ENCODE measurements at regions not wholly inside any gene's neighbourhood (a gene's known extent, or its start where the extent isn't known, plus 50 kb on each side); places are given as distances from the start of the nearest gene placed in this dataset.

DNA sequence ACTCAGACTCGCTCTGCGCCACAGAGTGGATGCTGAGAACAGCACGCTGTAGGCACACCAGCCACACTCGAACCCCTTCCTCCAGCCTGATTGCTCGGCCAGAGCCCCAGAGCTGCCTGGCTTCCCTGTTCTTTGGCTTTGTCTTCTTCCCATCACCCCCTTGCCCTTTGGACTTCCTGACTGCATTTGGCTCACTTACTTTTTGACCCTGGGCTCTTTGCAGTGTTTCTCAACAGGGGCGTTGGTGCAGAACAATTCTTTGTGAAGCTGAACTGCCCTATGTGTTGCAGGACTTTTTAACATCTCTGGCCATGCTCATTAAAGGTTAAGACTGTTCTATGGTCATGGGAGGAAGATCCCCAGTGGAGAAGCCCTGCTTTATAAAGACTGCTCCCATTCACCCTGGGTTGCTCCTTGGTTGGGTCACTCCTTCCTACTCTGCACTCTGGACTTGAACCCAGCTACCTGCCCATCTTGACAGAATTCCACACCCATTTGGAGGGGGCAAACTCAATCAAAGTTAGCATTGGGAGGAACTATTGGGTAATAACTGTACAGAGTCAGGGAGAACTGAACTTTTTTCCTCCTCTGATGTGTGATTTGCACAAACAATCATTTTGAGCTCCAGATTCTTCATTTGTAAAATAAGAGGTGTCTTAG, 127.7 kb upstream of the PLEKHG7 start:
- no peak for DNase-seq

DNA sequence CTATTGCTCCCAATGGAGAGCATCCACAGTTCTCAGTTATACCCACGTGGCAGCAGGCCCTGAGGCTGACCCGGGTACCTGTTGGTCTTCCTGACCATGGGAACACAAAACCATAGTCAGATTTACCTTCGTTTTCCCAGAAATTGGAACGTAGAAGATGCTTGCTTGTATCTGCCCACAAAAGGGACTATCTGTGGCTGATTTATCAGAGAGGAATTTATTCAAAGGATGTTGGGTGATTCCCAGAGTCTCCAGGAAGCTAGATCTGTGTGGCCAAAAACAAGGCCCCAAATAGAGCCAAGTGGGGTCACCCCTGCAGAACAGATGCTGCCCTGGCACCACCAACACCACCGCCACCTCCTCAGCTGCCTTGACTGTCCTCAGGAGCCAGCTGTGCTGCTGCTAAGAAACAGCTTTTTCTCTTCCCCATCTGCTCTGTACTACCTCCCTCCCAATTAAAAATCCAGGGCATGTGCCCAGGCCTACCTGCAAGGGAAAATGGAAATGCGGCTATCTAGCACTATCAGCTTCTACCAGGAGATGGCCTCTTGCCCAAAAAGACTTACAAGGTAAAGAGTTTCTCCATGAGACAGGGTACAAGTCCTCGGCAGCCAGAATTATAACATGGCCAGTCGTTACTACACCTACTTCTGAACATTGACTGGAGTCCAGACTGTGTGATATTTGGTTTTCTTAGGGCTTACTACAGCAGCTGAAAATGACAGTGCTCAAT, 128.6 kb upstream of the PLEKHG7 start:
- DNase-seq: no peak

- DNase-seq: no peak
Measured at GRCh38 chr12:92573104-92573503, 129.7 kb upstream of the PLEKHG7 start.

- no peak for DNase-seq
Measured at GRCh38 chr12:92571844-92572543, 130.8 kb upstream of the PLEKHG7 start.

GRCh38 chr12:92571169-92571568, 131.6 kb upstream of the PLEKHG7 start:
- DNase-seq: no peak

DNA sequence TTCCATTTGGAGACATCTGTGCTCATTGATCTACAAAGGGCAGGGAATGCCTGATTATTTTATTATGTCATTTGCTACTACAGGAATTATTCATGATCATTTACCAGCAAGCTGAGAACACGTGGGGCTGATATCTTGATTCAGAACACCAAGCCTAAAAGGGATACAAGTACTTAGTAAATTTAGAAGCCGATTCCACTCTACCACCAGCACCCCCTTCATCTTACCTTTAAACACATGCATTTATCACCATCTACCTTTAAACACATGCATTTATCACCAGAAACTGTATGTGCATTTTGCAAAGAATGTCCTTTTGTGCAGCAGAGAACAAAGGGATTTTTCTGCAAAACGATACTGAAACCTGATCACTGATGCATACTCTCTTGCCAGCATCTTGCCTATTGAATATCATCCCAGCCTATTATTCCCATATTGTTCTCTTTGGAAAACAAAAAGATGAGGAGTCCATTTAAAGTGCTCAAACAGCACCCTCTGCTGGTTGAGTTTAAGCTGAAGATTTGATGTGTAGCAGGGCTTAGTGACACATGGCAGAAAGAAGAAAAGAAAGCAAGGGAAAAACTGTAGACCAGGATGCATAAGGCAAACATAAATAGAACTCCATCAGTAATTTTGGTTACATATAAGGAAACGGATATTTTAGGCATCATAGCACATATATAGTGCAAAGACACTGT, 132.6 kb upstream of the PLEKHG7 start:
- peak; percentile 86 for DNase-seq

- no peak for DNase-seq
Measured at GRCh38 chr12:92568691-92569090, 134.1 kb upstream of the PLEKHG7 start.

- DNase-seq: no peak
Measured at GRCh38 chr12:92566448-92567019, 136.3 kb upstream of the PLEKHG7 start.

DNA sequence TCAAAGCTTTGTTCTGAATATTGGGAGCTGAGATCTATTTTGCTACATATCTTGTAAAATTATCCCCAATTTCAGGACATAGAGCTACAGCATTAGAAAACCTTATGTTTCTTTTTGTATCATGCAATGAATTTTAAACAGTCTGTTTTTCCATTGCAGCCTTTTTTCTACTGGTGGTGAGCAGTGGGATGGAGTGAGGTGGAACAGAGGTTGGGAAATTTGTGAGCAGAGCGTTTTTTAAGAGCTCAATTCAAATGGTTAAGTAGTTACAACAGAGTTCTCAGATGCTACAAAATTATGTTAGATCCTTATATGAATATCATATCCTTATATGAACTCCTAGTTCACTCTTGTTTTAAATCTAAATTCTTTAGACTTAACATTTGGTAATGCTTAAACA, 139.0 kb upstream of the PLEKHG7 start:
- DNase-seq: no peak

DNA sequence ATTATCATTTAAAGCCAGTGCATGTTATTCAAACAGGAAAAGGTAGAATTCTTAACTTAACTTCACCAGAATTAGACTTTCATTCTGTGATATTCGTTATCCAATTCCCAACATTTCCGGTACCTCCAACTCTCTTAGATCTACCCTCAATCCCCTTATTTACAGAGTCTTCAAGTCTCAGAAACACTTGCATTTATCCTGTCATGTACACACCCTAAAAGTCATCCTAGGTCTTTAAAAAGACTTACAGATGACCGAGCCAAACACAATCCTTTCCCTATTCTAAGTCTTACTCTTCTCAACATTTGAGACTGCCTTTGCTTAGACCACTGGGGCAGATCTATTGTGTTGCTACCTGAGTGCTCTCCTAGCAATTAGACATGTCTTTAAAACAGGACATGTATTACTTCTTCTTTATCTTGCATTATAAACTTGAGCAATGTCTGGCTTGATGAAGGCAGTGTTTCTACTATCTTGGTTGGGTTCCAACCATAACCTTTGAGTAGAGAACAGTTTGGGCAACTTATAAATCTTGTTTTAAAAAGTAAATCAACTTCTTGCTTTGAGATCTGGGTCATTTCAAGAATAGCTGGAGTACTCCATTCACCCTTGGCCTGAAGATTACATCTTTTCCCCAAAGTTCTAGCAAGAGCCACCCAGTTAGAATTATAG, 140.6 kb upstream of the PLEKHG7 start:
- no peak for DNase-seq

GRCh38 chr12:92561543-92561899, 141.3 kb upstream of the PLEKHG7 start:
- no peak for DNase-seq

DNA sequence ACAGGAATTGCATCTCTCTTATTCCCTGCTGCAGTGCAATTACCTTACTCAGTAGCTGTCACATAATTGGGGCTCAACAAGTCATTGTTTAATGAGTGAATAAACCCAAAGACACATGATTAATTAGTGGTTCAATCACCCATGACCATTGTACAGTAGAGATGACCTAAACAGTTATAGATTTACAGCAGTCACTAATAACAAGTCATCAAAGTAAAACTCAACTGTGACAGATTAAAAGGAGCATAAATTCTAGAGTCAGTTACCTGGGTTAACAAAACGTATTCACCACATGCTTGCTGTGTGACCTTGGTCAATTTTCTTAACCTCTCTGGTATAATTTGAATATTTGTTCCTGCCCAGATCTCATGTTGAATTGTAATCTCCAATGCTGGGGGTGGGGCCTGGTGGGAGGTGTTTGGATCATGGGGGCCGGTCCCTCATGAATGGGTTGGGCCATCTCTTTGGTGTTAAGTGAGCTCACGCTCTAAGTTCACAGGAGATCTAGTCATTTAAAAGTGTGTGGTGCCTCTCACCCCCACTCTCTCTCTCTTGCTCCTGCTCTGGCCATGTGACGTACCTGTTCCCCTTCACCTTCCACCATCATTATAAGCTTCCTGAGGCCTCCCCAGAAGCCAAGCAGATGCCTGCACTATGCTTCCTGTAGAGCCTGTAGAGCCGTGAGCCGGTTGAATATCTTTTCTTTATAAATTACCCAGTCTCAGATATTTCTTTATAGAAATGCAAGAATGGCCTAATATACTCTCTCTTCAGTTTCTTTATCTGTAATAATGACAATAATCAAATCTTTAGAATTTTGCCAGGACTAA, 141.9 kb upstream of the PLEKHG7 start:
- no peak for DNase-seq

DNA sequence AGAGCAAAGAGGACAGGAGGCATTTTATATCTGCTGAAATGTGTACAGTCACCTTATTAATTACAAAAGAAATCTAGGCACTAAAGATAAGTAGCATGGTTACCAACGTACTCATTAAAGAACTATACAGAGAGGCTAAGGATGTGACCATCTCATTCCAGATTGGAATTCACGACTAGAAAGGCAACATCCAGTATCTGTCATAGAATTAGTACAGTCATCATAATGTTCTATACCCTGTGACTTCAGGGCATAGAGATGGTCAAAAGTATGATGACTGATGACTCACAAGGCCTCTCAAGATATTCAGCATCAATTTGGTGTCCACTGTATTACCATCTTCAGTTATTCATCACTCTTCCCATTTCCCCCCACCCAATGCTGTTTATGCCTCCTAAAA, 144.0 kb upstream of the PLEKHG7 start:
- DNase-seq: no peak

DNA sequence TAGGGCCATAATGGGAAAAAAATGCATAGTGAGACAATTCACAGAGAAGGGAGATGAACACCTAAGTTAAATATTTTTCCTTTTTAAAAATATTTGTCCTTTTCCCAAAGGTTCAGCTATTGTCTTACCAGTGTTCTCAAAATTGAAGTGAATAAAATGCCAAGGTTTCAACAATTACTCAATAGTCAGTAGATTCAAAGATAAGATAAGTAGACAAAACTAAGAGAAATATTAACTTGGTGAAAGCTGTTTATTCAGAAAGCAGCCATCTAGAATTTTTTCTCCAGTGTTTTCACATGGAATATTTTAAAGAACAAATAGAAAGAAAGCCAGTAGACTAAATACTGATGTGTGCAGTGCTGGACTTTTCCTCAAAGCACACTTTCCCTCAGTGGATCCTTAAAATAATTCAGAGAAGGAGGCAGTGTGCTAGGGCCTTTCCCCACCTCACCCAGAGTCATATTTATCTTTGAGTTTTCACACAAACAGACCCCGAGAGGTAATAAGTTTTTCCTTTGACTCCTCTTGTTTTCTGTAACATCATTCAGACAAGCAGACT, 144.5 kb upstream of the PLEKHG7 start:
- no peak for DNase-seq

DNA sequence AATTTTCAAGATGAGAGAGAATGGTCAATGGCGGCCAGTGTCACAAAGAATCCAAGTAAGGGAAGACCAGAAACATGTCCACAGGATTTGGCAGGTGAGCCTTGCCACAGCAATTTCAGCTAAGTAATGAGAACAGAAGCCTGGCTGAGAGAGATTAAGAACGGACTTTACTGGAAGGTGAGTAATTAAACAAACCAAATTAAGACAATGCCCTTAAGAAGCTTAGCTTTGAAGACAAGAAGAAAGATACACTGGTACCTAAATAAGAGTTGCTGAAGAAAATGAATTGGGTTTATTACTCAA, 145.4 kb upstream of the PLEKHG7 start:
- no peak for DNase-seq

DNA sequence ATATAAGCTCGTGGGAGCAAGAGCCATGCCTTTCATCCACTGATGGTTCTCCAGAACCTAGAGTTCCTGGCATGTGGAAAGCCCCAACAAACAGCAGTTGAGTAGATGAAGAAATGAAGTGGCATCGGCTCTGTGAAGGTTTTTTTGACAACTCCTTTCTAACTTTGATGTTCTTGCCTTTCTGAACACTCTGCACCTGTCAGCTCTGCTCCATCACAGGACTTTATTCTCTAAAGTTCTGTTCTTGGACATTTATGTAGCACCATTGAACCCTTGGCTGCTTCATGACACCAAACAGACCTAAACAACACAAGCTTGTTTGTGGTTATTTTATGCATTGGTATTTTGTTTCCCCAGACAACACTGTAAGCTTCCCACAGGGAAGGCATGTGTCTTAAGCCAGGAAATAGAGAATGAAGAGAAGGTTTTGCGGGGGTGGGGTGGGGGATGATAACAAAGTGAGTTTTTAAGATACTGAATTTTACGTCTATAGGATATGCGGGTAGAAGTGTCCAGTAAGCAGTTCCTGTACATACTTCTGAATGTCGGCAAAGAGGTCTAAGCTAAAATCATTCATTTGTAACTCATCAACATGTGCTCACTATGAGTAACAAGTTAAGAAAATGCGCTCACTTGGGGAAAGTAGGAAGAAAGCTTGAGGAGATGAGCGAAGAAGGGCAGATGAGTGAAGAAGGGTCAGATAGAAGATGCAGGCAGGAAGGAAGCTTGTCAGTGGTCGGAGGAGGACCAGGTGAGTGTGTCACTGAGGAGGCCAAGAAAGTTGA, 146.0 kb upstream of the PLEKHG7 start:
- no peak for DNase-seq

GRCh38 chr12:92556141-92556540, 146.6 kb upstream of the PLEKHG7 start:
- DNase-seq: no peak

- no peak for DNase-seq
Measured at GRCh38 chr12:92554158-92555073, 148.4 kb upstream of the PLEKHG7 start.

DNA sequence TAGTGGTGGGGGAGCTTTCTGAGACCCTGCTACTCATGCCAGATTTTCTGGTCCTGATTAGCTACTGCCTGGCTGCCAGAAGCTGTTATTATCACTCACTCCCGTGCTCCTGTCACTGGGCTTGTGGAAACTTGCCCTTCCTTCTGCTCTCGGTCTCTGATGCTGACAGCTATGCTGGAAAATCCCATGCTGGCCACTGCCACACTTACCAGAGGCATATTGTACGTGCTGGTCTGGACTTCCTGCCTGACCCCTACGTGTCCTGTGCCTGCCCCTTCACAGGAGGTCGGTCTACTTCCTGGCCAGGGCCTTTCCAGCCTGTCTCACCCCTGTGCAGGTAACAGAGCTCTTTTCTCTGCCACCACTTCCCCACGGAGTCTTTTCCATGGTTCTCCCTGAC, 149.4 kb upstream of the PLEKHG7 start:
- DNase-seq: no peak

Measured in midbrain (tissue), 1 donor.